ENCODE measurements at regions not wholly inside any gene's neighbourhood (a gene's known extent, or its start where the extent isn't known, plus 50 kb on each side); places are given as distances from the start of the nearest gene placed in this dataset.

- no peaks in the 10 kb centered on the region for H3K79me1 ChIP-seq (replicated peaks; ENCODE audit: low read length, poor library complexity, severe bottlenecking)
- no peak overlapping the region for H2BK15ac ChIP-seq (ENCODE audit: low read depth, poor library complexity, severe bottlenecking)
- no peaks in the 10 kb centered on the region for H3K9me3 ChIP-seq (ENCODE audit: control insufficient read depth, low read length)
- H2AK5ac ChIP-seq (ENCODE audit: low read length, severe bottlenecking) = no peak overlapping the region
- H3K36me3 ChIP-seq (ENCODE audit: control insufficient read depth in 1 of 2, insufficient read depth in 2 of 2, low read depth in 1 of 2, low read length in 2 of 2) = no peaks in the 10 kb centered on the region
- H3K9ac ChIP-seq (ENCODE audit: low read length) = no peak overlapping the region
- H2BK120ac ChIP-seq (ENCODE audit: low read depth, low read length) = no peak overlapping the region
- 74% methylated on average over 6 of the region's 6 CpGs for WGBS
- H4K91ac ChIP-seq (ENCODE audit: low read length) = no peak overlapping the region
- no peak overlapping the region for H3K18ac ChIP-seq (ENCODE audit: low read depth in 1 of 2, low read length in 2 of 2)
- no peak overlapping the region for H2BK5ac ChIP-seq (ENCODE audit: low read depth, low read length, poor library complexity, severe bottlenecking)
- peaks cover 0 to 4% of the 10 kb centered on the region in 2 experiments for H3K27me3 ChIP-seq (ENCODE audit: control insufficient read depth in 1 of 2, insufficient read depth in 1 of 2, low read length in 2 of 2)
- no peak overlapping the region for H3K27ac ChIP-seq (ENCODE audit: low read length, poor library complexity, severe bottlenecking)
- H3K4me1 ChIP-seq (ENCODE audit: control insufficient read depth, insufficient read depth, low read depth, low read length) = no peaks in the 10 kb centered on the region
- no peak overlapping the region for H3K4me2 ChIP-seq (ENCODE audit: low read length, poor library complexity, severe bottlenecking)
- no peak overlapping the region for H2BK12ac ChIP-seq (ENCODE audit: low read length in 2 of 2)
- H3K4ac ChIP-seq (ENCODE audit: low read depth in 1 of 2, low read length in 2 of 2) = no peak overlapping the region
- H3K23ac ChIP-seq (ENCODE audit: low read length in 2 of 2) = no peak overlapping the region
- no peak overlapping the region for H2AFZ ChIP-seq (ENCODE audit: low read depth, low read length)
- no peak overlapping the region for H4K8ac ChIP-seq (ENCODE audit: low read length)
- no peak overlapping the region for H3K4me3 ChIP-seq (ENCODE audit: insufficient read depth in 1 of 2, low read depth in 1 of 2, low read length in 2 of 2)
- H3K14ac ChIP-seq (ENCODE audit: low read length in 2 of 2) = no peak overlapping the region
- DNase-seq = no peak
Observed at GRCh38 chr2:118607641-118608040, 239.8 kb downstream of the EN1 start.

GRCh38 chr2:118604811-118605210 lies 242.6 kb downstream of the EN1 start:
- no peak for DNase-seq
- WGBS = 20% methylated on average over 1 of the region's 2 CpGs

GRCh38 chr2:118604371-118604770 lies 243.1 kb downstream of the EN1 start:
- H2BK5ac ChIP-seq (ENCODE audit: low read depth, low read length, poor library complexity, severe bottlenecking) = no peak overlapping the region
- peaks cover 12% of the 10 kb centered on the region for H3K9me3 ChIP-seq (ENCODE audit: control insufficient read depth, low read length)
- H3K4me1 ChIP-seq (ENCODE audit: control insufficient read depth, insufficient read depth, low read depth, low read length) = no peaks in the 10 kb centered on the region
- H3K14ac ChIP-seq (ENCODE audit: low read length in 2 of 2) = no peak overlapping the region
- peaks cover 0 to 10% of the 10 kb centered on the region in 2 experiments for H3K27me3 ChIP-seq (ENCODE audit: control insufficient read depth in 1 of 2, insufficient read depth in 1 of 2, low read length in 2 of 2)
- no peak overlapping the region for H3K18ac ChIP-seq (ENCODE audit: low read depth in 1 of 2, low read length in 2 of 2)
- no peak overlapping the region for H2BK15ac ChIP-seq (ENCODE audit: low read depth, poor library complexity, severe bottlenecking)
- no peak overlapping the region for H4K8ac ChIP-seq (ENCODE audit: low read length)
- no peak overlapping the region for H2BK12ac ChIP-seq (ENCODE audit: low read length in 2 of 2)
- H3K23ac ChIP-seq (ENCODE audit: low read length in 2 of 2) = no peak overlapping the region
- H4K91ac ChIP-seq (ENCODE audit: low read length) = no peak overlapping the region
- no peak overlapping the region for H3K4ac ChIP-seq (ENCODE audit: low read depth in 1 of 2, low read length in 2 of 2)
- no peak overlapping the region for H3K4me2 ChIP-seq (ENCODE audit: low read length, poor library complexity, severe bottlenecking)
- H3K36me3 ChIP-seq (ENCODE audit: control insufficient read depth in 1 of 2, insufficient read depth in 2 of 2, low read depth in 1 of 2, low read length in 2 of 2) = no peaks in the 10 kb centered on the region
- no peak overlapping the region for H3K9ac ChIP-seq (ENCODE audit: low read length)
- H2BK120ac ChIP-seq (ENCODE audit: low read depth, low read length) = no peak overlapping the region
- H3K27ac ChIP-seq (ENCODE audit: low read length, poor library complexity, severe bottlenecking) = no peak overlapping the region
- 46% methylated on average over 4 of the region's 4 CpGs for WGBS
- no peak overlapping the region for H2AFZ ChIP-seq (ENCODE audit: low read depth, low read length)
- H3K4me3 ChIP-seq (ENCODE audit: insufficient read depth in 1 of 2, low read depth in 1 of 2, low read length in 2 of 2) = no peak overlapping the region
- no peak for DNase-seq
- no peaks in the 10 kb centered on the region for H3K79me1 ChIP-seq (replicated peaks; ENCODE audit: low read length, poor library complexity, severe bottlenecking)
- no peak overlapping the region for H2AK5ac ChIP-seq (ENCODE audit: low read length, severe bottlenecking)

More at GRCh38 chr2:118604811-118605210, 242.6 kb downstream of the EN1 start:
- Histone ChIP-seq H3K23ac (ENCODE audit: low read length in 2 of 2) (no peak overlapping the region), H3K14ac (ENCODE audit: low read length in 2 of 2) (no peak overlapping the region), H3K4me1 (ENCODE audit: control insufficient read depth, insufficient read depth, low read depth, low read length) (no peaks in the 10 kb centered on the region), H2BK5ac (ENCODE audit: low read depth, low read length, poor library complexity, severe bottlenecking) (no peak overlapping the region), H3K36me3 (ENCODE audit: control insufficient read depth in 1 of 2, insufficient read depth in 2 of 2, low read depth in 1 of 2, low read length in 2 of 2) (no peaks in the 10 kb centered on the region), H3K79me1 (replicated peaks; ENCODE audit: low read length, poor library complexity, severe bottlenecking) (no peaks in the 10 kb centered on the region), H3K4ac (ENCODE audit: low read depth in 1 of 2, low read length in 2 of 2) (no peak overlapping the region), H4K8ac (ENCODE audit: low read length) (no peak overlapping the region), H3K4me3 (ENCODE audit: insufficient read depth in 1 of 2, low read depth in 1 of 2, low read length in 2 of 2) (no peak overlapping the region), H3K27ac (ENCODE audit: low read length, poor library complexity, severe bottlenecking) (no peak overlapping the region), H3K18ac (ENCODE audit: low read depth in 1 of 2, low read length in 2 of 2) (no peak overlapping the region), H3K27me3 (ENCODE audit: control insufficient read depth in 1 of 2, insufficient read depth in 1 of 2, low read length in 2 of 2) (peaks cover 0 to 10% of the 10 kb centered on the region in 2 experiments), H3K4me2 (ENCODE audit: low read length, poor library complexity, severe bottlenecking) (no peak overlapping the region), H2BK12ac (ENCODE audit: low read length in 2 of 2) (no peak overlapping the region), H4K91ac (ENCODE audit: low read length) (no peak overlapping the region), H2AK5ac (ENCODE audit: low read length, severe bottlenecking) (no peak overlapping the region), H3K9me3 (ENCODE audit: control insufficient read depth, low read length) (peaks cover 12% of the 10 kb centered on the region), H3K9ac (ENCODE audit: low read length) (no peak overlapping the region), H2BK120ac (ENCODE audit: low read depth, low read length) (no peak overlapping the region), H2AFZ (ENCODE audit: low read depth, low read length) (no peak overlapping the region), H2BK15ac (ENCODE audit: low read depth, poor library complexity, severe bottlenecking) (no peak overlapping the region)

- 100% methylated on average over 1 of the region's 3 CpGs for WGBS
- Histone ChIP-seq H3K14ac (ENCODE audit: low read length in 2 of 2) (no peak overlapping the region), H3K9ac (ENCODE audit: low read length) (no peak overlapping the region), H2AFZ (ENCODE audit: low read depth, low read length) (no peak overlapping the region), H3K4me2 (ENCODE audit: low read length, poor library complexity, severe bottlenecking) (no peak overlapping the region), H4K8ac (ENCODE audit: low read length) (no peak overlapping the region), H2BK5ac (ENCODE audit: low read depth, low read length, poor library complexity, severe bottlenecking) (no peak overlapping the region), H3K4me1 (ENCODE audit: control insufficient read depth, insufficient read depth, low read depth, low read length) (no peaks in the 10 kb centered on the region), H3K23ac (ENCODE audit: low read length in 2 of 2) (no peak overlapping the region), H2BK15ac (ENCODE audit: low read depth, poor library complexity, severe bottlenecking) (no peak overlapping the region), H4K91ac (ENCODE audit: low read length) (no peak overlapping the region), H3K4ac (ENCODE audit: low read depth in 1 of 2, low read length in 2 of 2) (no peak overlapping the region), H3K79me1 (replicated peaks; ENCODE audit: low read length, poor library complexity, severe bottlenecking) (no peaks in the 10 kb centered on the region), H2AK5ac (ENCODE audit: low read length, severe bottlenecking) (no peak overlapping the region), H3K18ac (ENCODE audit: low read depth in 1 of 2, low read length in 2 of 2) (no peak overlapping the region), H3K4me3 (ENCODE audit: insufficient read depth in 1 of 2, low read depth in 1 of 2, low read length in 2 of 2) (no peak overlapping the region), H2BK12ac (ENCODE audit: low read length in 2 of 2) (no peak overlapping the region), H3K27me3 (ENCODE audit: control insufficient read depth in 1 of 2, insufficient read depth in 1 of 2, low read length in 2 of 2) (peaks cover 0 to 10% of the 10 kb centered on the region in 2 experiments), H3K9me3 (ENCODE audit: control insufficient read depth, low read length) (peaks cover 21% of the 10 kb centered on the region), H2BK120ac (ENCODE audit: low read depth, low read length) (no peak overlapping the region), H3K36me3 (ENCODE audit: control insufficient read depth in 1 of 2, insufficient read depth in 2 of 2, low read depth in 1 of 2, low read length in 2 of 2) (no peaks in the 10 kb centered on the region), H3K27ac (ENCODE audit: low read length, poor library complexity, severe bottlenecking) (no peak overlapping the region)
- no peak for DNase-seq
Observed at GRCh38 chr2:118599141-118599540, 248.3 kb downstream of the EN1 start.
